ENCODE measurements at regions not wholly inside any gene's neighbourhood (a gene's known extent, or its start where the extent isn't known, plus 50 kb on each side); places are given as distances from the start of the nearest gene placed in this dataset.

- TF ChIP-seq TAL1 (IDR thresholded peaks at IDR 0.05) (no peak), POLR2AphosphoS2 (IDR thresholded peaks at IDR 0.05; ENCODE audit: low read length) (no peak), TCF7L2 (IDR thresholded peaks at IDR 0.05; ENCODE audit: low read depth, low read length) (no peak), POLR2A (conservative IDR thresholded peaks at IDR 0.05) (no peak), BHLHE40 (IDR thresholded peaks at IDR 0.05; ENCODE audit: low read length) (no peak), CTCF (IDR thresholded peaks at IDR 0.05 in 2 of 3, conservative IDR thresholded peaks at IDR 0.05 in 1 of 3; ENCODE audit: insufficient read depth in 2 of 3, low read depth in 1 of 3, low read length in 3 of 3) (no peak), EZH2 (IDR thresholded peaks at IDR 0.05; ENCODE audit: borderline replicate concordance, low read depth, low read length) (no peak), ZNF263 (CRISPR knock-in tag; IDR thresholded peaks at IDR 0.05; ENCODE audit: borderline replicate concordance) (no peak), CREB1 (IDR thresholded peaks at IDR 0.05) (no peak), CREB1 (CRISPR knock-in tag; IDR thresholded peaks at IDR 0.05) (no peak), L3MBTL2 (IDR thresholded peaks at IDR 0.05) (no peak), ZNF121 (CRISPR knock-in tag; conservative IDR thresholded peaks at IDR 0.05) (no peak)
Observed at GRCh38 chr3:25088284-25088683, 339.8 kb upstream of the RARB start.

All from K562 (cell line).